K562 (cell line): ENCODE measurements at regions not wholly inside any gene's neighbourhood (a gene's known extent, or its start where the extent isn't known, plus 50 kb on each side); places are given as distances from the start of the nearest gene placed in this dataset.
A peak's percentile ranks its signal among the peaks of the same experiment; 100 is the strongest.

Experiments
- ATAC-seq: fragments of 200-7000 bp; cut with Tn5 transposase; 3 replicates; pipeline ENCODE4 v1.9.1; 2020; ENCODE audit warnings: moderate library complexity
- BruUV-seq: library from RNA; stranded (reverse); fragments of 400-500 nt; replicated peaks from 2 replicates; lab custom pipeline; 2021; lab: Mats Ljungman, UMichigan
- CTCF ChIA-PET: fragments of 300-600 bp; formaldehyde crosslinking; extraction: SDS; loops from one replicate; lab custom pipeline; 2021; ENCODE audit warnings: low intra/inter-chr PET ratio; lab: Yijun Ruan, JAX
- POLR2A ChIA-PET: fragments of 300-600, 350-650 bp; sonication (Branson Sonifier 250); formaldehyde crosslinking; extraction: SDS; loops from one replicate; lab custom pipeline; 2021; ENCODE audit warnings: antibody characterized with exemption, inconsistent platforms; lab: Yijun Ruan, JAX
- DNase-seq, 4 experiments: peaks; one replicate each; pipeline versions ENCODE4 v3.0.0 to v3.0.0-alpha.2; 2011 to 2018; ENCODE audit warnings: low spot score in 3 of 4, mixed read lengths in 3 of 4; ENCODE audit errors: extremely low read depth in 1 of 4
- FAIRE-seq: peaks from 2 replicates; lab custom pipeline; 2011; peaks lifted over from hg19 to GRCh38; lab: Jason Lieb, UNC
- H2AFZ ChIP-seq: 2 replicates; pipeline ENCODE4 v1.6.0; 2011; ENCODE audit warnings: low read depth, low read length, control low read depth, inconsistent platforms
- H3K27ac ChIP-seq: fragments of 200-600 bp; 3 replicates; pipeline ENCODE4 v1.8.0; 2011; ENCODE audit warnings: low read depth, mild to moderate bottlenecking, control low read depth, inconsistent platforms, low read length, moderate library complexity, mixed read lengths; ENCODE audit errors: extremely low read depth
- H3K27me3 ChIP-seq, 2 experiments: fragments of 300-600 bp in 1 of 2; 2 replicates in 1 of 2; 3 replicates in 1 of 2; pipeline versions ENCODE4 v1.6.0 to v1.8.0; 2011; ENCODE audit warnings: inconsistent platforms in 2 of 2, low read length in 2 of 2, mild to moderate bottlenecking in 1 of 2, mixed read lengths in 1 of 2, moderate library complexity in 1 of 2; ENCODE audit not compliant: control insufficient read depth in 2 of 2, insufficient read depth in 2 of 2
- H3K36me3 ChIP-seq: fragments of 300-600 bp; 3 replicates; pipeline ENCODE4 v1.8.0; 2011; ENCODE audit warnings: mild to moderate bottlenecking, low read length, inconsistent platforms; ENCODE audit not compliant: control insufficient read depth, insufficient read depth
- H3K4me1 ChIP-seq, 2 experiments: fragments of 200-600 bp in 1 of 2; replicated peaks in 1 of 2; 2 replicates in 1 of 2; 3 replicates in 1 of 2; pipeline versions ENCODE4 v1.5.1 to v1.8.0; 2011; ENCODE audit warnings: inconsistent platforms in 2 of 2, low read length in 2 of 2, mild to moderate bottlenecking in 1 of 2, mixed read lengths in 1 of 2, moderate library complexity in 1 of 2; ENCODE audit not compliant: control insufficient read depth in 2 of 2, insufficient read depth in 2 of 2
- H3K4me2 ChIP-seq: 2 replicates; pipeline ENCODE4 v1.6.1; 2011; ENCODE audit warnings: low read length, control low read depth, inconsistent platforms, mixed read lengths; ENCODE audit not compliant: insufficient read depth
- H3K4me3 ChIP-seq: fragments of 200-600 bp; sonication (generic), shearing (Covaris generic); 2 replicates; pipeline ENCODE4 v1.5.1; 2016; ENCODE audit warnings: control low read depth, inconsistent platforms
- H3K79me2 ChIP-seq: fragments of 200-600 bp; 3 replicates; pipeline ENCODE4 v1.8.0; 2011; ENCODE audit warnings: low read length, inconsistent platforms; ENCODE audit not compliant: control insufficient read depth, insufficient read depth
- H3K9ac ChIP-seq, 2 experiments: 2 replicates each; pipeline versions ENCODE4 v1.6.0 to v1.6.1; 2011; ENCODE audit warnings: low read depth in 2 of 2, low read length in 2 of 2, control low read depth in 1 of 2, inconsistent platforms in 1 of 2, mild to moderate bottlenecking in 1 of 2, mixed read lengths in 1 of 2; ENCODE audit not compliant: insufficient read depth in 1 of 2
- H3K9me1 ChIP-seq: one replicate; pipeline ENCODE4 v1.6.0; 2011; ENCODE audit warnings: inconsistent platforms, mild to moderate bottlenecking, low read length, moderate library complexity; ENCODE audit not compliant: control insufficient read depth, insufficient read depth
- H3K9me3 ChIP-seq: replicated peaks from 2 replicates; pipeline ENCODE4 v1.5.1; 2011; ENCODE audit warnings: low read depth, low read length, inconsistent platforms; ENCODE audit not compliant: control insufficient read depth, insufficient read depth
- H4K20me1 ChIP-seq: replicated peaks from 2 replicates; pipeline ENCODE4 v1.6.1; 2011; ENCODE audit warnings: low read length, inconsistent platforms, mixed read lengths; ENCODE audit not compliant: control insufficient read depth, insufficient read depth
- CBFB ChIP-seq: sonication (generic); formaldehyde crosslinking; IDR thresholded peaks from 2 replicates; pipeline ENCODE4 v1.4.0; 2020; ENCODE audit warnings: mild to moderate bottlenecking, missing genetic modification reagents
- CBX2 ChIP-seq: fragments of 200-600 bp; sonication (generic); IDR thresholded peaks from one replicate; pipeline ENCODE4 v1.6.1; 2012; ENCODE audit warnings: mild to moderate bottlenecking, low read length, inconsistent platforms; ENCODE audit not compliant: insufficient read depth, poor library complexity, severe bottlenecking
- GABPB2 ChIP-seq: fragments of 250-450 bp; sonication (Bioruptor Pico); conservative IDR thresholded peaks from 2 replicates; pipeline ENCODE4 v1.5.1; 2021; ENCODE audit warnings: mild to moderate bottlenecking
- HNRNPK ChIP-seq: fragments of 200-400 bp; formaldehyde crosslinking; IDR thresholded peaks from one replicate; pipeline ENCODE4 v1.6.1; 2018; ENCODE audit warnings: mild to moderate bottlenecking, low read depth, low read length; ENCODE audit not compliant: poor library complexity, severe bottlenecking
- MCM5 ChIP-seq: fragments of 450-650 bp; IDR thresholded peaks from 2 replicates; pipeline ENCODE4 v1.6.1; 2016; ENCODE audit warnings: low read depth
- PRPF4 ChIP-seq: fragments of 200-400 bp; formaldehyde crosslinking; IDR thresholded peaks from one replicate; pipeline ENCODE4 v1.6.1; 2017; ENCODE audit warnings: low read length, low read depth, mild to moderate bottlenecking; ENCODE audit not compliant: insufficient read depth, poor library complexity, severe bottlenecking
- RFX1 ChIP-seq: fragments of 450-650 bp; IDR thresholded peaks from 2 replicates; pipeline ENCODE4 v1.6.1; 2016; ENCODE audit warnings: mild to moderate bottlenecking, moderate library complexity
- SNRNP70 ChIP-seq: fragments of 200-400 bp; formaldehyde crosslinking; optimal IDR thresholded peaks from 2 replicates; pipeline ENCODE3; 2017; ENCODE audit warnings: low read depth, low read length
- SRSF9 ChIP-seq: fragments of 200-400 bp; formaldehyde crosslinking; IDR thresholded peaks from 2 replicates; pipeline ENCODE4 v1.6.1; 2017; ENCODE audit warnings: low read depth, low read length, borderline replicate concordance
- SUPT5H ChIP-seq: fragments of 450-650 bp; IDR thresholded peaks from 2 replicates; pipeline ENCODE4 v1.6.1; 2016
- XRCC4 ChIP-seq: IDR thresholded peaks from one replicate; pipeline ENCODE4 v1.6.1; 2011; ENCODE audit not compliant: insufficient read depth, insufficient read length; ENCODE audit errors: extremely low read depth
- ZNF282 ChIP-seq: sonication (generic); formaldehyde crosslinking; IDR thresholded peaks from 2 replicates; pipeline ENCODE4 v1.8.1; 2023; ENCODE audit warnings: missing genetic modification reagents
- ZNF384 ChIP-seq: IDR thresholded peaks from 2 replicates; pipeline ENCODE4 v1.6.1; 2012; ENCODE audit warnings: low read depth, low read length, improper control_type of control experiment
- ZNF695 ChIP-seq: fragments of 450-650 bp; formaldehyde crosslinking; IDR thresholded peaks from 2 replicates; pipeline ENCODE4 v1.4.0; 2020; ENCODE audit warnings: mild to moderate bottlenecking, moderate library complexity
- WGBS: fragments of 100-300 bp; shearing (Covaris generic); methylation state at CpG from one replicate; pipeline ENCODE4 v1.1.6; 2016; ENCODE audit warnings: low coverage, mixed read lengths; ENCODE audit not compliant: insufficient coverage; ENCODE audit errors: missing lambda C conversion rate; 5-methylcytosine and 5-hydroxymethylcytosine counted together
- in situ Hi-C: fragments of 300-500 bp; cut with MboI; formaldehyde crosslinking; loops from 4 replicates; pipeline ENCODE4 v1.15.0; 2018; ENCODE audit warnings: inconsistent platforms, mixed read lengths
- intact Hi-C: fragments of 100-400 bp; cut with micrococcal nuclease; formaldehyde crosslinking; loops from 2 replicates; pipeline ENCODE4 v1.14.2; 2022
- TF ChIP-seq, protein P1 (sequence below): fragments of 250-450 bp; sonication (Bioruptor Pico); IDR thresholded peaks from 2 replicates; pipeline ENCODE4 v1.5.0; 2021

DNA sequence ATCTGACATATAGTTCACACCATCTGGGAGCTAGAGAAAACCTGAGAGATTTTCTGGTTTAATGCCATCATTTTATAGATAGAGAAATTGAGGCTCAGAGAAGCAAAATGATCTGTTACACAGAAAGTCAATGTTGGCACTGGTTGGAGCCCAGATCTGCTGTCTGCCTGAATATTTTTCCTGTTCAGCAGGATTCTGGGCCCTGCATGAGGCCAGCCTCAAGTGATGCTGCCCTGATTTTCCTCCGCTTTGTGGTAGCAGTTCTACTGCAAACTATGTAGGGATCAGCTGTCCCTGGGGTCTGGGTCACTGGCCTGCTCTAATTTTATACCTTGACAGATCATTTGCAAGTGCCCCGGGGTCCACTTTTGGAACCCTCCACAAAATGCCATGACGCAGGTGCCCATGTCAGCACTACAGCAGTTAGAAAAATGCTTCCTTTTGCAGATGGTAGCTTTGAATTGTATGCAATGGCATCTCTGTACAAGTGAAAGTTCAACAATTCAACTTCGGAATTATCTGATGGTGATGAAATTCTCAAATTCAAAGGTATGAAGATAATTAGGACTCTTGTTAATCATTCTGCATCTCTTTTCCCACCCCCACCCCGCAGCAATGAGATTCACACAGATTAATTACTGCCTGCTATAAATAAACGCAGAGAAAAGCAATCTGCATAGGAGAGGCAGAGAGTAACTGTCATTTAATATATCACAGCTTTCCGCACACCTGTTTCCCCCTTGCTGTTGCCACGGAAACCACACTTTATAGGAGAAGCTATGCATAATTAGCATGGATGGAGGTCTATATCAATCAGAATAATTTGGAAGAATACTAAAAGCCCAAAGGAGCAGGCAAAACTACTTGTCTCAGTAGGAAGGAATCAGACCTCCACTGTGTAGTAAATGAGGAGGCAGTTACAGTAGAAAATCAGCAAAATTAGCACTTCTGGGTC, 222.6 kb downstream of the PDCD6IP start:
- in situ Hi-C loops (loop anchor here (25.0 kb wide), 1 partner anchor 666 kb away; no protein-coding TSS in a partner anchor), intact Hi-C loops (no loop called here)
- POLR2A ChIA-PET: interaction anchor here (0.7 kb wide), 1 partner anchor 106 kb away, joined by 3 read pairs; no protein-coding TSS in a partner anchor

DNA sequence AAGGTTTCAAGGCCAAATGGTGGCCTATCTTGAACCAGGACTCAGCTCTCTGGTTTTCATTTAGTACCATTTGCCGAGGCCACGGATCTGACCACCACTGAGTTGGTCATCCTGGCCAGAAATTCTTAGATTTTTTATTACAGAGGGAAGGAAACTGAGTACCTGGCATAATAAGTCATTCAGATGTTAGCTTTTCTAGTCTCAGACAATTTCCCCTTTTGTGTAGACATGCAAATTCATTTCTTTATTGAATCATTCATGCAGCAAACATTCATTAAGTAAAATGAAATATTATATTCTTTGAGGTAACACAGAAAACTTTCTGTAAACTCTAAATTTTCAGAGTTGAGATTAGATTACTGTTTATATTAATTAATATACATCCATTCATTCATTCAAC, 223.7 kb downstream of the PDCD6IP start:
- ATAC-seq: no peak
- Histone ChIP-seq H3K27me3 (no peaks in the 10 kb centered on the region), H3K4me1 (no peaks in the 10 kb centered on the region), H3K4me2 (no peak overlapping the region), H4K20me1 (no peaks in the 10 kb centered on the region), H3K9ac (no peak overlapping the region), H3K27ac (no peak overlapping the region), H3K9me1 (no peaks in the 10 kb centered on the region), H3K4me3 (no peak overlapping the region), H3K79me2 (no peaks in the 10 kb centered on the region), H3K36me3 (no peaks in the 10 kb centered on the region), H2AFZ (no peak overlapping the region), H3K9me3 (no peaks in the 10 kb centered on the region)
- WGBS: 0% methylated on average over 2 of the region's 2 CpGs
- intact Hi-C loops (no loop called here), in situ Hi-C loops (loop anchor here (25.0 kb wide), 1 partner anchor 665 kb away; no protein-coding TSS in a partner anchor)
- BruUV-seq: no TSS peak
- FAIRE-seq: no peak
- ChIA-PET POLR2A (no interaction called here), CTCF (no interaction called here)
- TF ChIP-seq SNRNP70 (no peak), MCM5 (no peak), CBX2 (no peak), SUPT5H (no peak), HNRNPK (no peak), SRSF9 (no peak), GABPB2 (CRISPR knock-in tag) (no peak), XRCC4 (no peak), ZNF282 (CRISPR knock-in tag) (no peak), PRPF4 (no peak), ZNF695 (no peak), ZNF384 (no peak)
- TF ChIP-seq, protein P1, sequence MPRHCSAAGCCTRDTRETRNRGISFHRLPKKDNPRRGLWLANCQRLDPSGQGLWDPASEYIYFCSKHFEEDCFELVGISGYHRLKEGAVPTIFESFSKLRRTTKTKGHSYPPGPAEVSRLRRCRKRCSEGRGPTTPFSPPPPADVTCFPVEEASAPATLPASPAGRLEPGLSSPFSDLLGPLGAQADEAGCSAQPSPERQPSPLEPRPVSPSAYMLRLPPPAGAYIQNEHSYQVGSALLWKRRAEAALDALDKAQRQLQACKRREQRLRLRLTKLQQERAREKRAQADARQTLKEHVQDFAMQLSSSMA (CRISPR knock-in tag): no peak
- no peak for DNase-seq

More for the DNA sequence above, 222.6 kb downstream of the PDCD6IP start:
- Histone ChIP-seq H3K9ac (no peak overlapping the region), H3K36me3 (no peaks in the 10 kb centered on the region), H3K4me1 (no peaks in the 10 kb centered on the region), H3K9me3 (no peaks in the 10 kb centered on the region), H3K79me2 (no peaks in the 10 kb centered on the region), H3K27me3 (no peaks in the 10 kb centered on the region), H3K9me1 (no peaks in the 10 kb centered on the region)
- 22% methylated on average over 8 of the region's 8 CpGs for WGBS
- TF ChIP-seq RFX1 (peak; percentile 24; the same call in 1 of the 2 replicates), CBFB (CRISPR knock-in tag) (no peak)
- TF ChIP-seq, all 486 proteins: peak for 1
- no peak overlapping the region for H3K4me2 ChIP-seq
- H3K4me3 ChIP-seq: no peak overlapping the region
- no peak for ATAC-seq
- no peak overlapping the region for H3K27ac ChIP-seq
- no peak overlapping the region for H2AFZ ChIP-seq
- no peak for DNase-seq
- no peak for FAIRE-seq
- no TSS peak for BruUV-seq
- H4K20me1 ChIP-seq: no peaks in the 10 kb centered on the region
- CTCF ChIA-PET: no interaction called here
